ENCODE measurements at regions not wholly inside any gene's neighbourhood (a gene's known extent, or its start where the extent isn't known, plus 50 kb on each side); places are given as distances from the start of the nearest gene placed in this dataset.

DNA sequence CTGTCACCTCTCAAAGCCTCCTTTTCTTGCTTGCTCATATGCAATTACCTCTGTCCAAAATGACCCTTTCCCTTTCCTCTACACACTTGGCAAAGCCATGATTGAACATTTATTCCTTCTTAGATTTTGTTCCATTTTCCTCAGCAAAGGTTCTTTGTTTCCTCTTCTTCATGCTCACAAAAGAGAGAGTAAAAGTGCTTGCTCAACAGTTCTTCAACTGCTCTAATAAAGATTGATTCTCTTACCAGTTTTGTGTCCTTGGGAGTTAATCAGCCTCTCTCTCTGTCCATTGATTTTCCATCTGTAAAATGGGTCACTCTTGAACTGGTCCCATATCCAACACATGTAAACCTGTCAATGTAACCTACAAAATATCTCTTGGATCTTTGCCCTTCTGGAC lies 186.4 kb downstream of the WNT5A start:
- H3K27ac ChIP-seq (ENCODE audit: low read length, poor library complexity, severe bottlenecking) = no peak overlapping the region
- no peak for DNase-seq
- H3K9me3 ChIP-seq (ENCODE audit: control insufficient read depth, low read length) = no peaks in the 10 kb centered on the region
- no peak overlapping the region for H3K18ac ChIP-seq (ENCODE audit: low read depth in 1 of 2, low read length in 2 of 2)
- H2BK12ac ChIP-seq (ENCODE audit: low read length in 2 of 2) = no peak overlapping the region
- no peak overlapping the region for H3K4ac ChIP-seq (ENCODE audit: low read depth in 1 of 2, low read length in 2 of 2)
- no peaks in the 10 kb centered on the region for H3K4me1 ChIP-seq (ENCODE audit: control insufficient read depth, insufficient read depth, low read depth, low read length)
- no peak overlapping the region for H2AK5ac ChIP-seq (ENCODE audit: low read length, severe bottlenecking)
- no peak overlapping the region for H4K8ac ChIP-seq (ENCODE audit: low read length)
- no peak overlapping the region for H3K9ac ChIP-seq (ENCODE audit: low read length)
- H3K4me2 ChIP-seq (ENCODE audit: low read length, poor library complexity, severe bottlenecking) = no peak overlapping the region
- no peaks in the 10 kb centered on the region for H3K79me1 ChIP-seq (replicated peaks; ENCODE audit: low read length, poor library complexity, severe bottlenecking)
- H3K27me3 ChIP-seq (ENCODE audit: control insufficient read depth in 1 of 2, insufficient read depth in 1 of 2, low read length in 2 of 2) = no peaks in the 10 kb centered on the region
- no peak overlapping the region for H3K14ac ChIP-seq (ENCODE audit: low read length in 2 of 2)
- no peak overlapping the region for H2BK120ac ChIP-seq (ENCODE audit: low read depth, low read length)
- H3K23ac ChIP-seq (ENCODE audit: low read length in 2 of 2) = no peak overlapping the region
- H2BK15ac ChIP-seq (ENCODE audit: low read depth, poor library complexity, severe bottlenecking) = no peak overlapping the region
- H4K91ac ChIP-seq (ENCODE audit: low read length) = no peak overlapping the region
- no peak overlapping the region for H2BK5ac ChIP-seq (ENCODE audit: low read depth, low read length, poor library complexity, severe bottlenecking)
- no peak overlapping the region for H3K4me3 ChIP-seq (ENCODE audit: insufficient read depth in 1 of 2, low read depth in 1 of 2, low read length in 2 of 2)
- no peak overlapping the region for H2AFZ ChIP-seq (ENCODE audit: low read depth, low read length)
- H3K36me3 ChIP-seq (ENCODE audit: control insufficient read depth in 1 of 2, insufficient read depth in 2 of 2, low read depth in 1 of 2, low read length in 2 of 2) = no peaks in the 10 kb centered on the region

GRCh38 chr3:55297706-55298105 lies 189.4 kb downstream of the WNT5A start:
- Histone ChIP-seq H2AK5ac (ENCODE audit: low read length, severe bottlenecking) (no peak overlapping the region), H3K9ac (ENCODE audit: low read length) (no peak overlapping the region), H3K23ac (ENCODE audit: low read length in 2 of 2) (no peak overlapping the region), H3K4me3 (ENCODE audit: insufficient read depth in 1 of 2, low read depth in 1 of 2, low read length in 2 of 2) (no peak overlapping the region), H2AFZ (ENCODE audit: low read depth, low read length) (no peak overlapping the region), H3K4me2 (ENCODE audit: low read length, poor library complexity, severe bottlenecking) (no peak overlapping the region), H2BK15ac (ENCODE audit: low read depth, poor library complexity, severe bottlenecking) (no peak overlapping the region), H3K4ac (ENCODE audit: low read depth in 1 of 2, low read length in 2 of 2) (no peak overlapping the region), H4K8ac (ENCODE audit: low read length) (no peak overlapping the region), H4K91ac (ENCODE audit: low read length) (no peak overlapping the region), H3K27ac (ENCODE audit: low read length, poor library complexity, severe bottlenecking) (no peak overlapping the region), H2BK12ac (ENCODE audit: low read length in 2 of 2) (no peak overlapping the region), H3K4me1 (ENCODE audit: control insufficient read depth, insufficient read depth, low read depth, low read length) (no peaks in the 10 kb centered on the region), H3K79me1 (replicated peaks; ENCODE audit: low read length, poor library complexity, severe bottlenecking) (no peaks in the 10 kb centered on the region), H2BK120ac (ENCODE audit: low read depth, low read length) (no peak overlapping the region), H2BK5ac (ENCODE audit: low read depth, low read length, poor library complexity, severe bottlenecking) (no peak overlapping the region), H3K9me3 (ENCODE audit: control insufficient read depth, low read length) (no peaks in the 10 kb centered on the region), H3K18ac (ENCODE audit: low read depth in 1 of 2, low read length in 2 of 2) (no peak overlapping the region), H3K36me3 (ENCODE audit: control insufficient read depth in 1 of 2, insufficient read depth in 2 of 2, low read depth in 1 of 2, low read length in 2 of 2) (no peaks in the 10 kb centered on the region), H3K14ac (ENCODE audit: low read length in 2 of 2) (no peak overlapping the region), H3K27me3 (ENCODE audit: control insufficient read depth in 1 of 2, insufficient read depth in 1 of 2, low read length in 2 of 2) (no peaks in the 10 kb centered on the region)
- WGBS = 78% methylated on average over 5 of the region's 5 CpGs
- DNase-seq = no peak

GRCh38 chr3:55297245-55297644 lies 189.9 kb downstream of the WNT5A start:
- no peak for DNase-seq
- Histone ChIP-seq H2BK12ac (ENCODE audit: low read length in 2 of 2) (no peak overlapping the region), H3K9me3 (ENCODE audit: control insufficient read depth, low read length) (no peaks in the 10 kb centered on the region), H3K4me1 (ENCODE audit: control insufficient read depth, insufficient read depth, low read depth, low read length) (no peaks in the 10 kb centered on the region), H4K8ac (ENCODE audit: low read length) (no peak overlapping the region), H3K4ac (ENCODE audit: low read depth in 1 of 2, low read length in 2 of 2) (peak overlapping the region in 1 of 2 experiments; percentile 67), H3K9ac (ENCODE audit: low read length) (no peak overlapping the region), H2AFZ (ENCODE audit: low read depth, low read length) (no peak overlapping the region), H3K36me3 (ENCODE audit: control insufficient read depth in 1 of 2, insufficient read depth in 2 of 2, low read depth in 1 of 2, low read length in 2 of 2) (no peaks in the 10 kb centered on the region), H3K27ac (ENCODE audit: low read length, poor library complexity, severe bottlenecking) (no peak overlapping the region), H2BK120ac (ENCODE audit: low read depth, low read length) (no peak overlapping the region), H3K4me3 (ENCODE audit: insufficient read depth in 1 of 2, low read depth in 1 of 2, low read length in 2 of 2) (no peak overlapping the region), H2BK5ac (ENCODE audit: low read depth, low read length, poor library complexity, severe bottlenecking) (no peak overlapping the region), H3K23ac (ENCODE audit: low read length in 2 of 2) (no peak overlapping the region), H3K14ac (ENCODE audit: low read length in 2 of 2) (no peak overlapping the region), H3K79me1 (replicated peaks; ENCODE audit: low read length, poor library complexity, severe bottlenecking) (no peaks in the 10 kb centered on the region), H3K27me3 (ENCODE audit: control insufficient read depth in 1 of 2, insufficient read depth in 1 of 2, low read length in 2 of 2) (no peaks in the 10 kb centered on the region), H2AK5ac (ENCODE audit: low read length, severe bottlenecking) (no peak overlapping the region), H2BK15ac (ENCODE audit: low read depth, poor library complexity, severe bottlenecking) (no peak overlapping the region), H4K91ac (ENCODE audit: low read length) (no peak overlapping the region), H3K18ac (ENCODE audit: low read depth in 1 of 2, low read length in 2 of 2) (no peak overlapping the region), H3K4me2 (ENCODE audit: low read length, poor library complexity, severe bottlenecking) (no peak overlapping the region)
- no CpG with 5 or more reads among the region's 2 CpGs for WGBS

DNA sequence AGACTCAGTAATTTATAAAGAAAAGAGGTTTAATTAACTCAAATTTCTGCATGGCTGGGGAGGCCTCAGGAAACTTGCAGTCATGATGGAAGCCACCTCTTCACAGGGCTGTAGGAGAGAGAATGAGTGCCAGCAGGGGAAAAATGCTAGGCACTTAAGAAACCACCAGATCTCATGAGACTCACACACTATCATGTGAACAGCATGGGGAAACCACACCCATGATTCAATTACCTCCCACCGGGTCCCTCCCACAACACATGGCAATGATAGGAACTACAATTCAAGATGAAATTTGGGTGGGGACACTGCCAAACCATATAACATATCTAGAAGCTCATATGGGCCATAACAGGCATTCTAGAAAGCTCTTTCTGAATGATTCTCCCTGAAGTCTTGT lies 190.3 kb downstream of the WNT5A start:
- Histone ChIP-seq H3K4me2 (ENCODE audit: low read length, poor library complexity, severe bottlenecking) (no peak overlapping the region), H2AFZ (ENCODE audit: low read depth, low read length) (no peak overlapping the region), H3K36me3 (ENCODE audit: control insufficient read depth in 1 of 2, insufficient read depth in 2 of 2, low read depth in 1 of 2, low read length in 2 of 2) (no peaks in the 10 kb centered on the region), H2BK15ac (ENCODE audit: low read depth, poor library complexity, severe bottlenecking) (no peak overlapping the region), H4K8ac (ENCODE audit: low read length) (no peak overlapping the region), H3K4me1 (ENCODE audit: control insufficient read depth, insufficient read depth, low read depth, low read length) (no peaks in the 10 kb centered on the region), H3K79me1 (replicated peaks; ENCODE audit: low read length, poor library complexity, severe bottlenecking) (no peaks in the 10 kb centered on the region), H3K4ac (ENCODE audit: low read depth in 1 of 2, low read length in 2 of 2) (peak overlapping the region; percentile 5 to 67), H3K9me3 (ENCODE audit: control insufficient read depth, low read length) (no peaks in the 10 kb centered on the region), H3K18ac (ENCODE audit: low read depth in 1 of 2, low read length in 2 of 2) (peak overlapping the region in 1 of 2 experiments; percentile 64), H2BK5ac (ENCODE audit: low read depth, low read length, poor library complexity, severe bottlenecking) (no peak overlapping the region), H2BK12ac (ENCODE audit: low read length in 2 of 2) (no peak overlapping the region), H3K4me3 (ENCODE audit: insufficient read depth in 1 of 2, low read depth in 1 of 2, low read length in 2 of 2) (no peak overlapping the region), H2AK5ac (ENCODE audit: low read length, severe bottlenecking) (no peak overlapping the region), H3K9ac (ENCODE audit: low read length) (no peak overlapping the region), H3K27ac (ENCODE audit: low read length, poor library complexity, severe bottlenecking) (no peak overlapping the region), H2BK120ac (ENCODE audit: low read depth, low read length) (no peak overlapping the region), H3K23ac (ENCODE audit: low read length in 2 of 2) (no peak overlapping the region), H3K14ac (ENCODE audit: low read length in 2 of 2) (no peak overlapping the region), H3K27me3 (ENCODE audit: control insufficient read depth in 1 of 2, insufficient read depth in 1 of 2, low read length in 2 of 2) (no peaks in the 10 kb centered on the region), H4K91ac (ENCODE audit: low read length) (no peak overlapping the region)
- peak; percentile 32 for DNase-seq
- WGBS = 88% methylated on average over 1 of the region's 1 CpG

Data from mesenchymal stem cell (in vitro differentiated cells and primary cell).